ENCODE measurements at regions not wholly inside any gene's neighbourhood (a gene's known extent, or its start where the extent isn't known, plus 50 kb on each side); places are given as distances from the start of the nearest gene placed in this dataset.

DNA sequence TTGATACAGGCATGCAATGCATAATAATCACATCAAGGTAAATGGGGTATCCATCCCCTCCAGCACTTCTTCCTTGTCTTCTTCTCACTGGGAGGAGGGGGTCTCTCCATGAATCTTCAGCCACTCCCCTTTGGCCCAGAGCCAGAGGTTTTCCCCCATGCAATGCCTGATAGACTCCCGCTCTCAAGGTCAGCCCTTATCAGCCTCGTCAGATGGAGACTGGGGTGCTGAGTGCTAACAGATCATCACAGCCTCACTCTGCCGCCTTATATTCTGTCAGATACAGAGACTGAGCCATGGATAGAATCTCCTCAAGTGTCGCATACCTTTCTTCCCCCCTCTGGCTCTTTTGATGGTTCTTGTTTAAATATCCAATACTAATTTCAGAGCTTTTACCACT, 503.1 kb downstream of the AACS start (continued):
- no peak for TF ChIP-seq SIX5 (IDR thresholded peaks at IDR 0.05; ENCODE audit: low read depth, low read length, severe bottlenecking)

DNA sequence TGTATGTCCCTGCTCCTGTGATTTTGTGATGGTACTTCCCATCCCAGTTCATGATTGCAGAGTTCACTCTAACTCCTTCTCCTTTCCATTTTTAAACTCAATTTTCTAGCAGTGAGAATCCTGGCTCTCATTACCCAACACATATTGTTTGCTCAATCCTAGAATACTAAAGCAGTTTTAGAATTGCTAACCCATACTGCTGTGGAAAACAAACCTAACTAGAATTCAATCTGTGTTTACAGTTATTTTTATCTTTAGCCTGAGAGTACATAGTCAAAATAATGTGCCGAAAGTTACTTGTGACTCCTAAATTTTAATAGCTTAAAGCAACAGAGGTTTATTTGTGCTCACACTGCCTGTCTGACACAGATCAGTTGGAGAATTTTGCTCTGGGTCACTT, 508.0 kb downstream of the AACS start:
- Histone ChIP-seq H3K4me2 (ENCODE audit: control insufficient read depth, insufficient read depth) (no peak overlapping the region), H3K36me3 (ENCODE audit: control insufficient read depth in 2 of 2, insufficient read depth in 2 of 2, low read length in 1 of 2) (no peaks in the 10 kb centered on the region), H3K4me3 (no peak overlapping the region), H2AFZ (ENCODE audit: control insufficient read depth, low read depth, low read length) (no peak overlapping the region), H3K9ac (ENCODE audit: control insufficient read depth, insufficient read depth, low read length) (no peak overlapping the region), H3K27me3 (replicated peaks in 1 of 2; ENCODE audit: control insufficient read depth in 2 of 2, insufficient read depth in 2 of 2, low read length in 1 of 2) (no peaks in the 10 kb centered on the region), H3K4me1 (ENCODE audit: control insufficient read depth, insufficient read depth, low read length) (no peaks in the 10 kb centered on the region), H3K79me2 (ENCODE audit: control insufficient read depth, insufficient read depth, low read length) (no peaks in the 10 kb centered on the region), H3K27ac (ENCODE audit: control insufficient read depth, insufficient read depth) (no peak overlapping the region), H3K9me3 (replicated peaks; ENCODE audit: control insufficient read depth, insufficient read depth, low read length) (no peaks in the 10 kb centered on the region), H4K20me1 (ENCODE audit: control insufficient read depth, insufficient read depth) (no peaks in the 10 kb centered on the region)
- in situ Hi-C loops (cut with MboI): no loop called here
- CTCF ChIA-PET: interaction anchor here (0.9 to 1.4 kb wide), 3 partner anchors 9 to 21 kb away, joined by 3 to 4 read pairs (median 3); no protein-coding TSS in a partner anchor
- ATAC-seq (no peak), FAIRE-seq (no peak), DNase-seq (ENCODE audit: low read depth, low spot score) (no peak)
- intact Hi-C loops (cut with micrococcal nuclease; ENCODE audit: unreplicated experiment): no loop called here
- RAD21 ChIA-PET (ENCODE audit: unreplicated experiment): no interaction called here
- no TSS peak for BruUV-seq (replicated peaks)
- SMC1A ChIA-PET (ENCODE audit: uncharacterized antibody, unreplicated experiment): interaction anchor here (1.3 to 1.6 kb wide), 2 partner anchors 9 to 12 kb away, joined by 4 read pairs; no protein-coding TSS in a partner anchor
- 96% methylated on average over 1 of the region's 1 CpG for WGBS (ENCODE audit: insufficient coverage, insufficient replicate concordance, low lambda C conversion rate, missing lambda C conversion rate)
- POLR2A ChIA-PET: no interaction called here
- no peak for TF ChIP-seq NFYB (IDR thresholded peaks at IDR 0.05; ENCODE audit: insufficient read depth, low read depth, low read length)
- no peak for TF ChIP-seq TBL1XR1 (IDR thresholded peaks at IDR 0.05; ENCODE audit: low read depth, low read length)
- no peak for TF ChIP-seq POLR2A (IDR thresholded peaks at IDR 0.05; ENCODE audit: low read depth, low read length)
- no peak for TF ChIP-seq PAX5 (IDR thresholded peaks at IDR 0.05; ENCODE audit: borderline replicate concordance, low read depth, low read length)
- TF ChIP-seq WRNIP1 (IDR thresholded peaks at IDR 0.05; ENCODE audit: borderline replicate concordance, low read depth, low read length): no peak
- TF ChIP-seq NBN (IDR thresholded peaks at IDR 0.05): no peak
- no peak for TF ChIP-seq ATF7 (IDR thresholded peaks at IDR 0.05; ENCODE audit: low read depth)
- TF ChIP-seq GATAD2B (conservative IDR thresholded peaks at IDR 0.05; ENCODE audit: low read depth): no peak
- TF ChIP-seq RAD21 (IDR thresholded peaks at IDR 0.05; ENCODE audit: insufficient read depth, low read depth, low read length): no peak
- no peak for TF ChIP-seq RELB (IDR thresholded peaks at IDR 0.05; ENCODE audit: low read depth)
- TF ChIP-seq, protein P1, sequence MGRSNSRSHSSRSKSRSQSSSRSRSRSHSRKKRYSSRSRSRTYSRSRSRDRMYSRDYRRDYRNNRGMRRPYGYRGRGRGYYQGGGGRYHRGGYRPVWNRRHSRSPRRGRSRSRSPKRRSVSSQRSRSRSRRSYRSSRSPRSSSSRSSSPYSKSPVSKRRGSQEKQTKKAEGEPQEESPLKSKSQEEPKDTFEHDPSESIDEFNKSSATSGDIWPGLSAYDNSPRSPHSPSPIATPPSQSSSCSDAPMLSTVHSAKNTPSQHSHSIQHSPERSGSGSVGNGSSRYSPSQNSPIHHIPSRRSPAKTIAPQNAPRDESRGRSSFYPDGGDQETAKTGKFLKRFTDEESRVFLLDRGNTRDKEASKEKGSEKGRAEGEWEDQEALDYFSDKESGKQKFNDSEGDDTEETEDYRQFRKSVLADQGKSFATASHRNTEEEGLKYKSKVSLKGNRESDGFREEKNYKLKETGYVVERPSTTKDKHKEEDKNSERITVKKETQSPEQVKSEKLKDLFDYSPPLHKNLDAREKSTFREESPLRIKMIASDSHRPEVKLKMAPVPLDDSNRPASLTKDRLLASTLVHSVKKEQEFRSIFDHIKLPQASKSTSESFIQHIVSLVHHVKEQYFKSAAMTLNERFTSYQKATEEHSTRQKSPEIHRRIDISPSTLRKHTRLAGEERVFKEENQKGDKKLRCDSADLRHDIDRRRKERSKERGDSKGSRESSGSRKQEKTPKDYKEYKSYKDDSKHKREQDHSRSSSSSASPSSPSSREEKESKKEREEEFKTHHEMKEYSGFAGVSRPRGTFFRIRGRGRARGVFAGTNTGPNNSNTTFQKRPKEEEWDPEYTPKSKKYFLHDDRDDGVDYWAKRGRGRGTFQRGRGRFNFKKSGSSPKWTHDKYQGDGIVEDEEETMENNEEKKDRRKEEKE (IDR thresholded peaks at IDR 0.05): no peak
- TF ChIP-seq CUX1 (IDR thresholded peaks at IDR 0.05; ENCODE audit: insufficient replicate concordance, low read depth, low read length): no peak
- TF ChIP-seq BRCA1 (IDR thresholded peaks at IDR 0.05; ENCODE audit: low read depth, low read length): no peak
- no peak for TF ChIP-seq SMAD1 (IDR thresholded peaks at IDR 0.05; ENCODE audit: low read depth, partially characterized antibody)
